ENCODE measurements at regions not wholly inside any gene's neighbourhood (a gene's known extent, or its start where the extent isn't known, plus 50 kb on each side); places are given as distances from the start of the nearest gene placed in this dataset.

- no peak for DNase-seq (ENCODE audit: low read depth in 3 of 3)
These were observed 685.0 kb downstream of the MATN1 start for GRCh38 chr1:30038134-30039025.

- no peak for DNase-seq (ENCODE audit: low read depth in 3 of 3)
These were observed 685.9 kb downstream of the MATN1 start for GRCh38 chr1:30037251-30038118.

GRCh38 chr1:30036666-30037065, 686.7 kb downstream of the MATN1 start:
- DNase-seq (ENCODE audit: low read depth in 3 of 3) = no peak

GRCh38 chr1:30036229-30036547, 687.2 kb downstream of the MATN1 start:
- DNase-seq (ENCODE audit: low read depth in 3 of 3) = no peak

GRCh38 chr1:30035522-30036228, 687.7 kb downstream of the MATN1 start:
- no peak for DNase-seq (ENCODE audit: low read depth in 3 of 3)

GRCh38 chr1:30034627-30035521, 688.5 kb downstream of the MATN1 start:
- DNase-seq (ENCODE audit: low read depth in 3 of 3) = no peak

- no peak for DNase-seq (ENCODE audit: low read depth in 3 of 3)
These were observed 689.2 kb downstream of the MATN1 start for GRCh38 chr1:30034105-30034626.

- no peak for DNase-seq (ENCODE audit: low read depth in 3 of 3)
These were observed 689.9 kb downstream of the MATN1 start for GRCh38 chr1:30033256-30034104.

- DNase-seq (ENCODE audit: low read depth in 3 of 3) = no peak
These were observed 691.1 kb downstream of the MATN1 start for GRCh38 chr1:30032302-30032701.

GRCh38 chr1:30029677-30030076, 693.7 kb downstream of the MATN1 start:
- no peak for DNase-seq (ENCODE audit: low read depth in 3 of 3)

GRCh38 chr1:30028939-30029338, 694.4 kb downstream of the MATN1 start:
- no peak for DNase-seq (ENCODE audit: low read depth in 3 of 3)

GRCh38 chr1:30028283-30028682, 695.1 kb downstream of the MATN1 start:
- DNase-seq (ENCODE audit: low read depth in 3 of 3) = no peak

GRCh38 chr1:30027247-30027646, 696.1 kb downstream of the MATN1 start:
- DNase-seq (ENCODE audit: low read depth in 3 of 3) = no peak

GRCh38 chr1:30024411-30025195, 698.8 kb downstream of the MATN1 start:
- no peak for DNase-seq (ENCODE audit: low read depth in 3 of 3)

- DNase-seq (ENCODE audit: low read depth in 3 of 3) = no peak
These were observed 699.9 kb downstream of the MATN1 start for GRCh38 chr1:30023339-30024022.

GRCh38 chr1:30014031-30014430, 709.4 kb downstream of the MATN1 start:
- DNase-seq (ENCODE audit: low read depth in 3 of 3) = no peak

GRCh38 chr1:30012455-30013440, 710.6 kb downstream of the MATN1 start:
- no peak for DNase-seq (ENCODE audit: low read depth in 3 of 3)

Measured in stimulated activated CD4-positive, alpha-beta T cell treated with anti-CD3 and anti-CD28 coated beads, TNF-alpha, amount 100 ng/mL, for 48 hours (primary cell).